IMR-90 (cell line): ENCODE measurements at regions not wholly inside any gene's neighbourhood (a gene's known extent, or its start where the extent isn't known, plus 50 kb on each side); places are given as distances from the start of the nearest gene placed in this dataset.
A peak's percentile ranks its signal among the peaks of the same experiment; 100 is the strongest.
"Not testable (repeated sequence)": the region's sequence is repeated elsewhere in the genome, so short reads cannot be mapped to it uniquely, and the experiment has no call there.

Experiments
- ATAC-seq: fragments of 200-7000 bp; cut with Tn5 transposase; 2 replicates; pipeline ENCODE4 v1.9.1; 2020; ENCODE audit warnings: low read depth, mild to moderate bottlenecking, moderate library complexity
- BruUV-seq: library from RNA; stranded (reverse); fragments of 400-500 nt; replicated peaks from 2 replicates; lab custom pipeline; 2021; lab: Mats Ljungman, UMichigan
- CTCF ChIA-PET: fragments of 300-600 bp; formaldehyde crosslinking; extraction: SDS; loops from one replicate; lab custom pipeline; 2021; ENCODE audit warnings: antibody characterized with exemption; lab: Yijun Ruan, JAX
- POLR2A ChIA-PET: fragments of 300-600 bp; sonication (Branson Sonifier 250); formaldehyde crosslinking; loops from one replicate; lab custom pipeline; 2022; ENCODE audit warnings: antibody characterized with exemption; ENCODE audit not compliant: unreplicated experiment; lab: Charles Lee
- DNase-seq: peaks from one replicate; pipeline ENCODE4 v3.0.0; 2013
- H2AFZ ChIP-seq: replicated peaks from 2 replicates; pipeline ENCODE3; 2013; ENCODE audit warnings: low read length, mild to moderate bottlenecking; ENCODE audit not compliant: poor library complexity
- H2AK5ac ChIP-seq: 2 replicates; pipeline ENCODE4 v1.6.1; 2013; ENCODE audit warnings: low read depth, low read length, inconsistent platforms
- H2AK9ac ChIP-seq: replicated peaks from 2 replicates; pipeline ENCODE3; 2013; ENCODE audit warnings: mild to moderate bottlenecking, low read depth, low read length, moderate library complexity; ENCODE audit not compliant: poor library complexity
- H2BK120ac ChIP-seq: 2 replicates; pipeline ENCODE4 v1.6.1; 2013; ENCODE audit warnings: low read depth, low read length, inconsistent platforms
- H2BK15ac ChIP-seq: 3 replicates; pipeline ENCODE4 v1.6.1; 2013; ENCODE audit warnings: low read depth, low read length, inconsistent platforms
- H2BK20ac ChIP-seq: 2 replicates; pipeline ENCODE4 v1.6.1; 2013; ENCODE audit warnings: low read depth, mild to moderate bottlenecking, inconsistent platforms, low read length, moderate library complexity
- H2BK5ac ChIP-seq: 2 replicates; pipeline ENCODE4 v1.6.1; 2013; ENCODE audit warnings: mild to moderate bottlenecking, low read depth, low read length, inconsistent platforms; ENCODE audit not compliant: poor library complexity, severe bottlenecking
- H3K14ac ChIP-seq: replicated peaks from 2 replicates; pipeline ENCODE4 v1.6.1; 2013; ENCODE audit warnings: low read depth, low read length, inconsistent platforms
- H3K18ac ChIP-seq: 2 replicates; pipeline ENCODE4 v1.6.1; 2013; ENCODE audit warnings: low read depth, low read length, control low read depth
- H3K23ac ChIP-seq: 2 replicates; pipeline ENCODE4 v1.6.1; 2013; ENCODE audit warnings: low read depth, low read length, inconsistent platforms
- H3K27ac ChIP-seq: 2 replicates; pipeline ENCODE4 v1.5.1; 2013; ENCODE audit warnings: mild to moderate bottlenecking, control low read depth, low read length; ENCODE audit not compliant: insufficient read depth
- H3K27me3 ChIP-seq: 2 replicates; pipeline ENCODE4 v1.6.1; 2013; ENCODE audit warnings: low read length; ENCODE audit not compliant: control insufficient read depth, insufficient read depth
- H3K36me3 ChIP-seq: 2 replicates; pipeline ENCODE4 v1.6.1; 2013; ENCODE audit warnings: low read length, mixed read lengths; ENCODE audit not compliant: control insufficient read depth, insufficient read depth
- H3K4ac ChIP-seq: 2 replicates; pipeline ENCODE4 v1.6.1; 2013; ENCODE audit warnings: low read depth, low read length, inconsistent platforms
- H3K4me1 ChIP-seq: 2 replicates; pipeline ENCODE4 v1.6.1; 2013; ENCODE audit warnings: low read length, mixed read lengths; ENCODE audit not compliant: control insufficient read depth, insufficient read depth
- H3K4me2 ChIP-seq: 2 replicates; pipeline ENCODE4 v1.6.1; 2013; ENCODE audit warnings: low read depth, mild to moderate bottlenecking, control low read depth, low read length, moderate library complexity
- H3K4me3 ChIP-seq: 2 replicates; pipeline ENCODE4 v1.5.1; 2013; ENCODE audit warnings: low read depth, mild to moderate bottlenecking, control low read depth, low read length, moderate library complexity; ENCODE audit not compliant: insufficient read depth
- H3K56ac ChIP-seq: 2 replicates; pipeline ENCODE4 v1.6.1; 2013; ENCODE audit warnings: low read length, inconsistent platforms; ENCODE audit not compliant: insufficient read depth; ENCODE audit errors: extremely low read depth
- H3K79me1 ChIP-seq, 2 experiments: 2 replicates each; pipeline ENCODE4 v1.6.1; 2013; ENCODE audit warnings: low read length in 2 of 2, inconsistent platforms in 1 of 2, low read depth in 1 of 2
- H3K9ac ChIP-seq: 2 replicates; pipeline ENCODE4 v1.6.1; 2013; ENCODE audit warnings: low read depth, low read length, control low read depth
- H3K9me1 ChIP-seq: 2 replicates; pipeline ENCODE4 v1.6.1; 2013; ENCODE audit warnings: low read length, inconsistent platforms; ENCODE audit not compliant: insufficient read depth
- H3K9me3 ChIP-seq: 2 replicates; pipeline ENCODE4 v1.6.1; 2013; ENCODE audit warnings: low read length; ENCODE audit not compliant: control insufficient read depth, insufficient read depth
- H4K20me1 ChIP-seq: 2 replicates; pipeline ENCODE4 v1.6.1; 2013; ENCODE audit warnings: low read length, inconsistent platforms; ENCODE audit not compliant: insufficient read depth
- H4K5ac ChIP-seq: 2 replicates; pipeline ENCODE4 v1.6.1; 2013; ENCODE audit warnings: mild to moderate bottlenecking, low read depth, low read length, control low read depth
- H4K8ac ChIP-seq, 2 experiments: 2 replicates each; pipeline ENCODE4 v1.6.1; 2013; ENCODE audit warnings: low read depth in 2 of 2, low read length in 2 of 2, control low read depth in 1 of 2, inconsistent platforms in 1 of 2
- H4K91ac ChIP-seq: 2 replicates; pipeline ENCODE4 v1.6.1; 2013; ENCODE audit warnings: low read depth, low read length, inconsistent platforms; ENCODE audit not compliant: insufficient read depth
- WGBS, 2 experiments: methylation state at CpG; one replicate each; pipeline versions ENCODE4 v1.1.5 to v1.1.7; 2013; ENCODE audit warnings: missing lambda C conversion rate in 2 of 2; ENCODE audit not compliant: insufficient read length in 1 of 2; ENCODE audit errors: extremely low coverage in 2 of 2; 5-methylcytosine and 5-hydroxymethylcytosine counted together
- dilution Hi-C: fragments of 300-500 bp; cut with HindIII; formaldehyde crosslinking; loops from one replicate; pipeline ENCODE4 v1.14.3; 2018; ENCODE audit warnings: low sequenced_read_pairs; ENCODE audit not compliant: unreplicated experiment
- in situ Hi-C: fragments of 300-500 bp; cut with MboI; formaldehyde crosslinking; loops from 3 replicates; pipeline ENCODE4 v1.14.3; 2019; ENCODE audit warnings: low sequenced_read_pairs, inconsistent platforms, mixed read lengths
- intact Hi-C: fragments of 100-400 bp; cut with micrococcal nuclease; formaldehyde crosslinking; loops from 2 replicates; pipeline ENCODE4 v1.10.0; 2022

DNA sequence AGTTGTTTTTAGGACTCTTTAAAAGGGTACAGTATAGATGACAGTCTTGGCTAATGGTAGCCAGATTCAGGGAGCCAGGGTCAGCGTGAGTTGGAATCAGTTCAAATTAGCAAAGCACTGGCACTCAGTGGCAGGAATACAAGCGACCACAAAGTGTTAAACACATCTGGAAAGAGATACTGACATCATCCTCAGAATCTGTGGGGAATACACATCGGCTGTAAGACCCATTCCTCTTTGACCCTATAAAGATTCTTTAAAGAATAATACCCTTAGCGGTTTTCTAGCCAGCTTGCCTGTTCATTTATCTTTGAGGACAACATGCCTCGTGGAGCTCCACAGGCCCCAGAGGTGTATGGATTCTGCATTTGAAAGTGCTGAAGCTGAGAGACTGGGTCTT is 139.1 kb downstream of the RALA start:
- H3K27me3 ChIP-seq, H3K23ac ChIP-seq, BruUV-seq, H2AFZ ChIP-seq, H3K18ac ChIP-seq, H3K4me3 ChIP-seq, H4K20me1 ChIP-seq, H3K56ac ChIP-seq, intact Hi-C loops, H4K91ac ChIP-seq, H2AK5ac ChIP-seq, H3K9me3 ChIP-seq, H2BK120ac ChIP-seq, CTCF ChIA-PET, H2BK5ac ChIP-seq, H2BK20ac ChIP-seq, in situ Hi-C loops, ATAC-seq, dilution Hi-C loops, H3K36me3 ChIP-seq, H3K4ac ChIP-seq, H3K4me1 ChIP-seq, H3K9ac ChIP-seq, H2BK15ac ChIP-seq, H3K14ac ChIP-seq, H4K8ac ChIP-seq, H3K27ac ChIP-seq, H3K79me1 ChIP-seq, H3K4me2 ChIP-seq, H4K5ac ChIP-seq, POLR2A ChIA-PET, H2AK9ac ChIP-seq: not testable (repeated sequence)
- peaks cover 11% of the 10 kb centered on the region; the same call in 1 of the 2 replicates for H3K9me1 ChIP-seq
- no CpG with 5 or more reads among the region's 5 CpGs for WGBS, 2 experiments
- peak; percentile 46 for DNase-seq

DNA sequence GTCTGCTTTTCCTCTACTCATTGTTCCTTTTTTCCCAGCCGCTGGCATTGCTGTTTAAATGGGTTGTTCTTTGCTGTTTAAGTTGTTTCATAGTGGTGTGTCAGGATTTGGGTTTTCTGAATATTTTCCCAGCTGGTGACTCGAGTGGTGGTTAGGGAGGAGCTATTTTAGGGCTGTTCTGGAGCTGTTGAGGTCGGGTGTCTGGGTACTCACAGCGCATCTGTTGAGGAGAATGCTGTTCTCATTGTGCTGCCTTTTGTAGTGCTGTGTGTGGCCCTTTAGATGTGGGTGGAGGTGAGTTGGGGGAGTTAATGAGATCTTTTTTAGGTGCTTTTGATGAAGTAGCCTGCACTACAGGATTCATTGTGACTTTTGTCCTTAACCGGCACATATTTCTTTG is 139.5 kb downstream of the RALA start:
- H4K91ac ChIP-seq, CTCF ChIA-PET, H2AK9ac ChIP-seq, H3K14ac ChIP-seq, H3K18ac ChIP-seq, H3K79me1 ChIP-seq, POLR2A ChIA-PET, BruUV-seq, H3K9ac ChIP-seq, H4K5ac ChIP-seq, ATAC-seq, H2BK5ac ChIP-seq, H3K4me3 ChIP-seq, H2BK15ac ChIP-seq, H3K4ac ChIP-seq, H3K4me1 ChIP-seq, H4K20me1 ChIP-seq, H2BK20ac ChIP-seq, H3K27ac ChIP-seq, H4K8ac ChIP-seq, in situ Hi-C loops, dilution Hi-C loops, H2AK5ac ChIP-seq, H3K27me3 ChIP-seq, H3K9me3 ChIP-seq, H2BK120ac ChIP-seq, H3K56ac ChIP-seq, intact Hi-C loops, H3K23ac ChIP-seq, H3K4me2 ChIP-seq, H2AFZ ChIP-seq, H3K36me3 ChIP-seq: not testable (repeated sequence)
- peak; percentile 53 for DNase-seq
- H3K9me1 ChIP-seq: peaks cover 11% of the 10 kb centered on the region; the same call in 1 of the 2 replicates
- WGBS, 2 experiments: 100% methylated on average over 1 of the region's 5 CpGs; no CpG with 5 or more reads in 1 of the 2 experiments
